Spleen (tissue), 11 donors: ENCODE measurements at regions not wholly inside any gene's neighbourhood (a gene's known extent, or its start where the extent isn't known, plus 50 kb on each side); places are given as distances from the start of the nearest gene placed in this dataset.

Experiments
- DNase-seq: peaks from one replicate; pipeline ENCODE4 v3.0.0-alpha.2; 2020
- H3K27ac ChIP-seq, 8 donors: fragments of 200-600 bp; sonication (generic) in 7 of 8; 1 replicate in 4 of 8; 2 replicates in 4 of 8; pipeline versions ENCODE4 v1.5.0 to v1.8.0; 2016 to 2021; ENCODE audit warnings: inconsistent platforms in 4 of 8, mild to moderate bottlenecking in 4 of 8, moderate library complexity in 1 of 8
- H3K27me3 ChIP-seq, 7 donors: fragments of 200-600 bp; sonication (generic) in 6 of 7; replicated peaks in 1 of 7; 1 replicate in 4 of 7; 2 replicates in 3 of 7; pipeline versions ENCODE4 v1.5.0 to v1.8.0; 2016 to 2021; ENCODE audit warnings: inconsistent platforms in 3 of 7, mild to moderate bottlenecking in 1 of 7
- H3K36me3 ChIP-seq, 6 donors: fragments of 200-600 bp; sonication (generic) in 5 of 6; 1 replicate in 4 of 6; 2 replicates in 2 of 6; pipeline versions ENCODE4 v1.5.0 to v1.8.0; 2016 to 2021; ENCODE audit warnings: inconsistent platforms in 2 of 6
- H3K4me1 ChIP-seq, 6 donors: fragments of 200-600 bp; sonication (generic) in 5 of 6; 1 replicate in 3 of 6; 2 replicates in 3 of 6; pipeline versions ENCODE4 v1.5.0 to v1.8.0; 2016 to 2021; ENCODE audit warnings: inconsistent platforms in 3 of 6
- H3K4me3 ChIP-seq, 8 donors: fragments of 200-600 bp; sonication (generic) in 7 of 8; 1 replicate in 4 of 8; 2 replicates in 4 of 8; pipeline versions ENCODE4 v1.5.0 to v1.8.0; 2016 to 2021; ENCODE audit warnings: inconsistent platforms in 4 of 8, mild to moderate bottlenecking in 4 of 8, moderate library complexity in 2 of 8
- H3K9me3 ChIP-seq, 8 donors: fragments of 200-600 bp; sonication (generic) in 7 of 8; 1 replicate in 4 of 8; 2 replicates in 4 of 8; pipeline versions ENCODE4 v1.5.0 to v1.8.0; 2016 to 2021; ENCODE audit warnings: inconsistent platforms in 4 of 8
- CTCF ChIP-seq, 11 experiments: fragments of 200-600 bp in 7 of 11; fragments of 450-650 bp in 4 of 11; sonication (generic) in 4 of 11; IDR thresholded peaks in 8 of 11; conservative IDR thresholded peaks in 3 of 11; 1 replicate in 7 of 11; 2 replicates in 4 of 11; pipeline versions ENCODE4 v1.4.0 to v1.8.0; 2016 to 2021; ENCODE audit warnings: antibody characterized with exemption in 11 of 11, inconsistent platforms in 4 of 11, mild to moderate bottlenecking in 1 of 11
- POLR2A ChIP-seq, 3 donors: fragments of 450-650 bp; IDR thresholded peaks; one replicate each; pipeline ENCODE4 v1.5.1; 2017; ENCODE audit warnings: antibody characterized with exemption in 3 of 3, mild to moderate bottlenecking in 1 of 3
- POLR2AphosphoS5 ChIP-seq, 3 donors: sonication (generic); formaldehyde crosslinking; IDR thresholded peaks; one replicate each; pipeline ENCODE4 v1.5.1; 2017; ENCODE audit warnings: antibody characterized with exemption in 3 of 3
- WGBS, 5 donors: extraction: QIAGEN DNeasy Blood & Tissue Kit in 3 of 5; methylation state at CpG; one replicate each; pipeline versions ENCODE4 v1.1.5 to v1.1.7; 2013 to 2018; 5-methylcytosine and 5-hydroxymethylcytosine counted together
- intact Hi-C: fragments of 100-400 bp; cut with DNase I; formaldehyde crosslinking; loops from one replicate; pipeline ENCODE4 v1.15.0; 2023; ENCODE audit warnings: low total_unique reads
- donor health status: healthy with polysubstance abuse.
- donor health status: DM: no; HTN: no; CAD: no; lungs with moderate emphysema.
- donor health status: DM: no; HTN: no; CAD: no.
- donor health status: Bipolar disorder and iron deficiency.
- donor health status: healthy.
- donor health status: DM: no; HTN: no; CAD: no.
- donor health status: DM: yes; HTN: yes; CAD: no.

GRCh38 chr13:81224209-81224833, 883.4 kb upstream of the SPRY2 start:
- DNase-seq, result no peak
- Histone ChIP-seq H3K9me3 (peaks cover 0 to 8% (median 3%) of the 10 kb centered on the region in 8 donors), H3K4me3 (no peak overlapping the region), H3K4me1 (no peaks in the 10 kb centered on the region), H3K27me3 (no peaks in the 10 kb centered on the region), H3K36me3 (no peaks in the 10 kb centered on the region), H3K27ac (no peak overlapping the region)
- TF ChIP-seq POLR2A (IDR thresholded peaks at IDR 0.05), result no peak
- TF ChIP-seq CTCF (IDR thresholded peaks at IDR 0.05 in 8 of 11, conservative IDR thresholded peaks at IDR 0.05 in 3 of 11), result no peak
- no peak for TF ChIP-seq POLR2AphosphoS5 (IDR thresholded peaks at IDR 0.05)
- intact Hi-C loops, result no loop called here
- whole genome bisulfite sequencing, 5 donors, result 78 to 89% (median 80%) methylated on average over 7 of the region's 7 CpGs

GRCh38 chr13:81223778-81224177, 882.9 kb upstream of the SPRY2 start:
- TF ChIP-seq CTCF (IDR thresholded peaks at IDR 0.05 in 8 of 11, conservative IDR thresholded peaks at IDR 0.05 in 3 of 11), result no peak
- TF ChIP-seq POLR2AphosphoS5 (IDR thresholded peaks at IDR 0.05), result no peak
- TF ChIP-seq POLR2A (IDR thresholded peaks at IDR 0.05), result no peak
- Histone ChIP-seq H3K27me3 (no peaks in the 10 kb centered on the region), H3K4me3 (no peak overlapping the region), H3K9me3 (peaks cover 0 to 8% (median 3%) of the 10 kb centered on the region in 8 donors), H3K4me1 (no peaks in the 10 kb centered on the region), H3K27ac (no peak overlapping the region), H3K36me3 (no peaks in the 10 kb centered on the region)
- 71 to 86% (median 82%) methylated on average over 6 of the region's 6 CpGs for WGBS, 5 donors
- intact Hi-C loops, result no loop called here
- DNase-seq, result no peak

- intact Hi-C loops, result no loop called here
- 75 to 90% (median 80%) methylated on average over 2 of the region's 2 CpGs for WGBS, 5 donors
Measured at GRCh38 chr13:81211713-81212112, 870.8 kb upstream of the SPRY2 start.

GRCh38 chr13:81207636-81208035, 866.7 kb upstream of the SPRY2 start:
- intact Hi-C loops, result no loop called here
- 45 to 67% (median 49%) methylated on average over 3 of the region's 3 CpGs for WGBS, 5 donors
- H3K4me1 ChIP-seq, result no peaks in the 10 kb centered on the region

More at GRCh38 chr13:81211713-81212112, 870.8 kb upstream of the SPRY2 start:
- H3K4me3 ChIP-seq, result no peak overlapping the region
- H3K9me3 ChIP-seq, result no peaks in the 10 kb centered on the region
- no peaks in the 10 kb centered on the region for H3K27me3 ChIP-seq
- no peak for DNase-seq
- no peak overlapping the region for H3K27ac ChIP-seq
- no peaks in the 10 kb centered on the region for H3K36me3 ChIP-seq
- no peak for TF ChIP-seq POLR2A (IDR thresholded peaks at IDR 0.05)
- no peak for TF ChIP-seq CTCF (IDR thresholded peaks at IDR 0.05 in 8 of 11, conservative IDR thresholded peaks at IDR 0.05 in 3 of 11)
- no peak for TF ChIP-seq POLR2AphosphoS5 (IDR thresholded peaks at IDR 0.05)
- H3K4me1 ChIP-seq, result no peaks in the 10 kb centered on the region

More at GRCh38 chr13:81207636-81208035, 866.7 kb upstream of the SPRY2 start:
- DNase-seq, result no peak
- Histone ChIP-seq H3K27me3 (no peaks in the 10 kb centered on the region), H3K36me3 (no peaks in the 10 kb centered on the region), H3K9me3 (peaks cover 0 to 17% (median 2%) of the 10 kb centered on the region in 8 donors), H3K4me3 (no peak overlapping the region), H3K27ac (no peak overlapping the region)
- no peak for TF ChIP-seq POLR2A (IDR thresholded peaks at IDR 0.05)
- TF ChIP-seq CTCF (IDR thresholded peaks at IDR 0.05 in 8 of 11, conservative IDR thresholded peaks at IDR 0.05 in 3 of 11), result no peak
- no peak for TF ChIP-seq POLR2AphosphoS5 (IDR thresholded peaks at IDR 0.05)
